G401.6 (cell line): ENCODE measurements at regions not wholly inside any gene's neighbourhood (a gene's known extent, or its start where the extent isn't known, plus 50 kb on each side); places are given as distances from the start of the nearest gene placed in this dataset.
"Not testable (repeated sequence)": the region's sequence is repeated elsewhere in the genome, so short reads cannot be mapped to it uniquely, and the experiment has no call there.

Experiments
- FAIRE-seq: peaks from 2 replicates; lab custom pipeline; 2012; peaks lifted over from hg19 to GRCh38; lab: Jason Lieb, UNC

DNA sequence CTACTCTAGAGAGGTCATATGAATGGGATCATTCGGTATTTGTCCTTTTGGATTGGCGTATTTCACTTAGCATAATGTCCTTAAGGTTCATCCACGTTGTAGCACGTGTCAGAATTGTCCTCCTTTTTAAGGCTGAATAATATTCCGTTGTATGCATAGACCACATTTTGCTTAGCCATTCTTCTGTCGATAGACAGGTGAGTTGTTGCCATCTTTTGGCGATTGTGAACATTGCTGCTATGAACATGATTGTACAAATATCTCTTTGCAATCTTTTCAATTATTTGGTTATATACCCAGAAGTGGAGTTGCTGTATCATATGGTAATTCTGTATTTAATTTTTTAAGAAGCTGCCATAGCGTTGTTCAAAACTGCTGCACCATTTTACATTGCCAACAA lies 52.4 kb upstream of the GOLGA8J start:
- no peak for FAIRE-seq

- no peak for FAIRE-seq
These were observed 58.9 kb upstream of the GOLGA8J start for GRCh38 chr15:30023798-30024295.

DNA sequence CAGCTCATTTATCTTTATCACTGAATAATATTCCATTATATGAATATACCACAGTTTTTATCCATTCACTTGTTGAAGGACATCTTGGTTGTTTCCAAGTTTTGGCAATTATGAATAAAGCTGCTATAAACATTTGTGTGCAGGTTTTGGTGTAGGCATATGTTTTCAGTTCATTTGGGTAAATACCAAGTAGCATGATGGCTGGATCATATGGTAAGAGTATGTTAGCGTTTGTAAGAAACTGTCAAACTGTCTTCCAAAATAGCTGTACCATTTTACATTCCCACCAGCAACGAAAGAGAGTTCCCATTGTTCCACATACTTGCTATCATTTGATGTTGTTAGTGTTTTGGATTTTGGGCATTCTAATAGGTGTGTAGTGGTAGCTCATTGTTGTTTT lies 72.0 kb upstream of the GOLGA8J start:
- FAIRE-seq: no peak

- FAIRE-seq: no peak
These were observed 74.6 kb upstream of the GOLGA8J start for GRCh38 chr15:30008156-30008555.

DNA sequence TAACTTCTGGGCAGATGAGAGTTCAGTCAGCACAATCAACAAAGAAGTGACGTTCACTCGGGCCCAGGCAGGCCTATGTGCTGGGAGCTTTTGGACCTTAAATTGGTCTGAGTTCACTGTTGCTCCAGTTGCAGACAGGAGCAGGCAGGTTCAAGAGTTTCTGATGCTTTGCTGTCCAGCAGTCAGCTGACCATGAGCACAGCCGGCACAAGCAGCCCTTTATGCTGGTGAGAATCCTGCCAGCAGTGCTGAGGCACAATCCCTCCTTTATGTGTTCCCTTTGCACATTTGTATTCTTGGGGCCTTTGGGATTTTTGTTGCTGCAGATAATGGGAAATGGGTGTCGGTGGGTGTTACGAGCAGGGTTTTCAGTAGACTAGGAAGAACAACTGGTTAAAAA lies 81.2 kb upstream of the GOLGA8J start:
- FAIRE-seq: no peak

GRCh38 chr15:29998033-29998432 lies 84.7 kb upstream of the GOLGA8J start:
- FAIRE-seq: no peak

DNA sequence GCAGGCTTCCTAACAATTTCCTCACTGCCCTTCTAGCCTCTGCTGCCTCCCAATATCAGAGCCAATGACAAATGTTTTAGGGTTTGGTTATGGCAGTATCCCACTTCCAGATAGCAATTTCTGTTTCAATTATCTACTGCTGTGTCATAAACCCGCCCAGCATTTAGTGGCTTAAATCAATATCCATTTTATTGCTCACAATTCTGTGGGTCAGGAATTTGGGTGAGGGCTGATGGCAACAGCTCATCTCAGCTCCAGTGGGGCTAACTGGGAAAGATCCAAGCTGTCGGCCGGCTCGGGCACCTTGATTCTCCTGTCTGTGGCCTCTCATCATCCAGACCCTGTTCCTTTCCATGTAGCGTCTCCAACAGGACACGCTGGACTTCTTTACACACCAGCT lies 85.3 kb upstream of the GOLGA8J start:
- no peak for FAIRE-seq

DNA sequence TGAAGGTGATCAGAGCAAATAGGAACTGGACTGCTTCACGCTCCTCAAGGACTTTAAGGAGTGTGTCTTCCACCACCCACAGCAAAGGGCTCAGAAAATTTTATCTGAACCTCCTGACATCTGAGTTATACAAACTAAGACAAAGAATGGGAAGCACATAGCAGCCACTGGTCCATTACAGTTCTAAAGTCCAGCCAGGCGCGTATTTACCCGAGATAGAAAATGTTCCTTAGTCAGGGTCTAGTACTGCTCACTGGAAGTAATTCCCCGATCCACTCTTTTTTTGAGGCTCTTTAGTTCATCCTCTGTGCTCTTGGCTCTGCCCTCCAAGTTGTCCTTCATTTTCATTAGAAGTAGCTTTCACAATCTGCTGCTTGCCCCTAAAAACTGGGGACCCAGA lies 88.5 kb upstream of the GOLGA8J start:
- no peak for FAIRE-seq

DNA sequence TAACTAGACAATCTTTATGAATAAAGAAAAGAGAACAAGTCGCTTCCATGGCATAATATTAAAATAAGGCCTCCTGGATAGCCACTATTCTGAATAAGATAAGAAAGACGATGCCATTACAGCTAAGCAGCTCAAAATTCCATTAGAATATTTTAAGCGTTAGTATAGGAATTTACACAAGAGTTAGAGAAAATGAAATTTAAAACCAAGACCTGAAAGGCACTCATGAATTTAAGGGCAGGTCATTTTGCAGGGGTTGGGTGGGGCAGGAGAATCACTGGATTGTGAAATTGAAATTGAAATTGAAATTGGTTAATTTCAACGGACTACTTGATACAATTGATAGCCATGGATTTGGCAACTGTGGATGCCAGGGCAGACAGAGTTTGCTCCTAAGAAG lies 91.8 kb upstream of the GOLGA8J start:
- FAIRE-seq: no peak

GRCh38 chr15:29990035-29990434 lies 92.7 kb upstream of the GOLGA8J start:
- FAIRE-seq: no peak

GRCh38 chr15:29988701-29989100 lies 94.1 kb upstream of the GOLGA8J start:
- no peak for FAIRE-seq

DNA sequence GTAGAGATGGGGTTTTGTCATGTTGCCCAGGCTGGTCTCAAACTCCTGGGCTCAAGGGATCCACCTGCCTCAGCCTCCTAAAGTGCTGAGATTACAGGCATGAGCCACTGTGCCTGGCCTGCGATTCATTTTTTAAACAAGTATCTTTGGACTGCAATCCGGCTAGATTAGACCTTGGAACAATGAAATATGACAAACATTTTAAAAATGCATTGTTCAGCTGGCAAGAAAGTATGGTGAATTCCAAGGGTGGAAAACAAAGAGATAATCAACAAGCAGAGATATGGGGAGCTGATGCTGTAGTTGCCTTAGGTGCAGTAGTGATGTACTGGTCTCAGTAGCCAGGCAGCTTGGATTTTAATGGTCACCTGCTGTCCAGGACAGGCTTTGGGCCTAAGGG lies 95.8 kb upstream of the GOLGA8J start:
- FAIRE-seq: no peak

- no peak for FAIRE-seq
These were observed 104.1 kb upstream of the GOLGA8J start for GRCh38 chr15:29978411-29979382.

DNA sequence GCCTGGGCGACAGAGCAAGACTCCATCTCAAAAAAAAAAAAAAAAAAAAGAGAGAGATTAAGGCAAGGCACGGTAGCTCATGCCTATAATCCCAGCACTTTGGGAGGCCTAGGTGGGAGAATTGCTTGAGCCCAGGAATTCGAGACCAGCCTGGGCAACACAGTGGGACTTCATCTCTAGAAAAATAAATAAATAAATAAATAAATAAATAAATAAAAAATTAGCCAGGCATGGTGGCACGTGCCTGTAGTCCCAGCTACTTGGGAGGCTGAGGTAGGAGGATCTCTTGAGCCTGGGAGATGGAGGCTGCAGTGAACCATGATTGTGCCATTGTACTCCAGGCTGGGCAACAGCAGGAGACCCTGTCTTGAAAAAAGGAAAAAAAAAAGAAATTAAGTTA lies 108.7 kb upstream of the GOLGA8J start:
- FAIRE-seq: not testable (repeated sequence)

- no peak for FAIRE-seq
These were observed 110.7 kb upstream of the GOLGA8J start for GRCh38 chr15:29972051-29972450.

- no peak for FAIRE-seq
These were observed 112.4 kb upstream of the GOLGA8J start for GRCh38 chr15:29970402-29970695.

- no peak for FAIRE-seq
These were observed 113.0 kb upstream of the GOLGA8J start for GRCh38 chr15:29969562-29970401.

DNA sequence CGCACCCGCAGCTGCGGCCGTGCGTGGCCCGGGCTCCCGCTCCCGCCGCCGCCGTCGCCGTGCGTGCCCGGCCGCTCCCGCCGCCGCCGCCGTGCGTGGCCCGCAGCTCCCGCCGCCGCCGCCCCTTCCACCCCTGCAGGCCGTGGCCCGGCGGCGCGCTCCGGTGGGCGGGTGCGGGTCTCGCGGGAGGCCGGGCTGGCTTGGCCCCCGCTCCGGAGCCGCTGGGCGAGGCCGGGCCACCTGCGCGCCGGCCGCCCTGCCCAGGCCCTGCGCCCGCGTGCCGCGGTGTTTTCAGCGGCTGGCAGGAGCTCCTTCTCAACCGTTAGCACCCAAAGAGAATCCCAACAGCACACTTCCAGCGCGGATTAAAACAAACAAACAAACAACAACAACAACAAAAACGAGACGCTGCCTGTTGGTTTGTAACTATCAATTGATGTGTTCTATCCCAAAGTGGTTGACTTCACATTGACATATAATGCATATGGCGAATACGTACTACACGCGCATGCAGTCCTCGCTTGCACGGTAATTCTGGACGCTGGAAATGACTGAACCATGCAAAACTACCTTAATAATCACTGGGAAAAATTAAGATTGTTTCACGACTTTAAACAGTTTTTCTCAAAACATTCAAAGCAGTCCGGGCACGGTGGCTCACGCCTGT lies 113.7 kb upstream of the GOLGA8J start:
- FAIRE-seq: no peak

GRCh38 chr15:29968099-29968894 lies 114.5 kb upstream of the GOLGA8J start:
- no peak for FAIRE-seq

GRCh38 chr15:29962407-29962806 lies 120.3 kb upstream of the GOLGA8J start:
- no peak for FAIRE-seq

DNA sequence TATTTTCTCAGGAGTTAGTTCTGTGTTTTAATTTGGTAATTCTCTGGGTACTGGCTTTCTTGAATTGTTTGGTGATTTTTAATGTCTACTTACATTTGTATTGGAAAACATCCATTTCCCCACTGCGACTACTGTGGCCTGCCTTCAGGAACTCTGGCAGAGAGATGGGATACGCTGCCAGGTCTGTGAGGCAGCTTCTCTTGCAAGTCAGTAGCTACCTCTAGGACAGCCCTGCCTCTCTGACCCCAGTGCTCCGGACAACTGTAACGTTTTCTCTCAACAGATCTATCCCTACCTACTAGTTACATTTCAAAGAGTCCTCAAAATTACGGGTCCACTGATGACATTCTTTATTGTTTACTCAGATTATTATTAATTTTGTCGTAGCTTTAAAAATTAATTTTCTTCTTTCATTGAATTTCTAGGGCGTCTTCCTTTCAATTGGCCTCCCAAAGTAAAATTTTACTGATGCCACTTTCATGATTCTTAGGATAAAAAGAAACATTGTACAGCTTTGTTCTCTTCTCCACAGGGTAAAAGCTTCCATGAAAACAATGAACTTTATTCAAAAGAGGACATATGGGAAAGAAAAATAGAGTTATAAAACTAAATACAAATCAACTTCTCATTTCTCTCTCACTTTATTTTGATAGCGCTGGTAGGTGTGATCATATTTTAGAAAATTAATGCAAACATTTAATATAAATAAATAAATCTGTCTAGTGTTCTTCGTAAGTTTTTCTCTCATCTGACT lies 123.2 kb upstream of the GOLGA8J start:
- FAIRE-seq: no peak
